Left lung (tissue), 4 donors: ENCODE measurements at regions not wholly inside any gene's neighbourhood (a gene's known extent, or its start where the extent isn't known, plus 50 kb on each side); places are given as distances from the start of the nearest gene placed in this dataset.

Experiments used
- ATAC-seq: fragments of 200-7000 bp; cut with Tn5 transposase; one replicate; pipeline ENCODE4 v1.9.1; 2020; ENCODE audit warnings: moderate library complexity
- DNase-seq, 4 donors: peaks; one replicate each; pipeline ENCODE4 v3.0.0-alpha.2; 2013 to 2020
- H3K27ac ChIP-seq, 2 donors: fragments of 200-600 bp; sonication (generic) in 1 of 2; one replicate each; pipeline versions ENCODE4 v1.5.0 to v1.8.0; 2020 to 2021
- H3K27me3 ChIP-seq, 2 donors: fragments of 200-600 bp; sonication (generic) in 1 of 2; one replicate each; pipeline versions ENCODE4 v1.5.0 to v1.8.0; 2020 to 2021
- H3K36me3 ChIP-seq, 2 donors: fragments of 200-600 bp; sonication (generic) in 1 of 2; one replicate each; pipeline versions ENCODE4 v1.5.0 to v1.8.0; 2020 to 2021
- H3K4me1 ChIP-seq, 2 donors: fragments of 200-600 bp; one replicate each; pipeline ENCODE4 v1.8.0; 2021
- H3K4me3 ChIP-seq, 2 donors: fragments of 200-600 bp; sonication (generic) in 1 of 2; one replicate each; pipeline versions ENCODE4 v1.5.0 to v1.8.0; 2020 to 2021; ENCODE audit warnings: mild to moderate bottlenecking in 1 of 2
- H3K9me3 ChIP-seq, 2 donors: fragments of 200-600 bp; sonication (generic) in 1 of 2; one replicate each; pipeline versions ENCODE4 v1.5.0 to v1.8.0; 2020 to 2021
- intact Hi-C, 2 donors: fragments of 100-400 bp; cut with DNase I; formaldehyde crosslinking; loops; one replicate each; pipeline versions ENCODE4 v1.11.2 to v1.14.2; 2022
- TF ChIP-seq, protein P1 (sequence below), 2 donors: fragments of 200-600 bp; sonication (generic) in 1 of 2; IDR thresholded peaks; one replicate each; pipeline versions ENCODE4 v1.5.0 to v1.8.0; 2021; ENCODE audit warnings: antibody characterized with exemption in 2 of 2
- donor health status: DM: no; HTN: yes; CAD: no.
- donor health status: DM: no; HTN: no; CAD: no.

DNA sequence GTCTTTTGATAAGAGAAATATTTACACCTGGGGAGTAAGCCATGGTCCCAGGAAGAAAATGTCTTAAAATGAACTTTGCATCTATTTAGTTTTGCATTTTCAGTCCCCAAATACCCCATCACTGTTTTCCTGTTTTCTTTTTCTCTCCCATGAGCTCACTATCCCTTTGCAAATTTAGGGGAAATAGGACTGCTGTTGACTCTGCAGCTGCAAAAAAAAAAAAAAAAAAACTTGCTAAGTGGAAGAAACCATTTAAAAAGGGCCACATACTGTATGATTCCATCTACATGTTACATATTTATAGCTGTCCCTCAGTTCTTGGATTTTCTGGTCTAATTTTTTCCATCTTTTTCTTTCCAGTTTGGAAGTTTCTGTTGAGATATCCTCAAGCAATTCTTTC lies 98.2 kb upstream of the SERP2 start:
- intact Hi-C loops = no loop called here
- TF ChIP-seq, protein P1, sequence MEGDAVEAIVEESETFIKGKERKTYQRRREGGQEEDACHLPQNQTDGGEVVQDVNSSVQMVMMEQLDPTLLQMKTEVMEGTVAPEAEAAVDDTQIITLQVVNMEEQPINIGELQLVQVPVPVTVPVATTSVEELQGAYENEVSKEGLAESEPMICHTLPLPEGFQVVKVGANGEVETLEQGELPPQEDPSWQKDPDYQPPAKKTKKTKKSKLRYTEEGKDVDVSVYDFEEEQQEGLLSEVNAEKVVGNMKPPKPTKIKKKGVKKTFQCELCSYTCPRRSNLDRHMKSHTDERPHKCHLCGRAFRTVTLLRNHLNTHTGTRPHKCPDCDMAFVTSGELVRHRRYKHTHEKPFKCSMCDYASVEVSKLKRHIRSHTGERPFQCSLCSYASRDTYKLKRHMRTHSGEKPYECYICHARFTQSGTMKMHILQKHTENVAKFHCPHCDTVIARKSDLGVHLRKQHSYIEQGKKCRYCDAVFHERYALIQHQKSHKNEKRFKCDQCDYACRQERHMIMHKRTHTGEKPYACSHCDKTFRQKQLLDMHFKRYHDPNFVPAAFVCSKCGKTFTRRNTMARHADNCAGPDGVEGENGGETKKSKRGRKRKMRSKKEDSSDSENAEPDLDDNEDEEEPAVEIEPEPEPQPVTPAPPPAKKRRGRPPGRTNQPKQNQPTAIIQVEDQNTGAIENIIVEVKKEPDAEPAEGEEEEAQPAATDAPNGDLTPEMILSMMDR (IDR thresholded peaks at IDR 0.05) = no peak
- Histone ChIP-seq H3K36me3 (no peaks in the 10 kb centered on the region), H3K27me3 (no peaks in the 10 kb centered on the region), H3K27ac (peak overlapping the region; percentile 75 to 88), H3K4me1 (peaks cover 21 to 46% of the 10 kb centered on the region in 2 donors), H3K4me3 (no peak overlapping the region), H3K9me3 (no peaks in the 10 kb centered on the region)
- no peak for ATAC-seq
- DNase-seq = no peak

DNA sequence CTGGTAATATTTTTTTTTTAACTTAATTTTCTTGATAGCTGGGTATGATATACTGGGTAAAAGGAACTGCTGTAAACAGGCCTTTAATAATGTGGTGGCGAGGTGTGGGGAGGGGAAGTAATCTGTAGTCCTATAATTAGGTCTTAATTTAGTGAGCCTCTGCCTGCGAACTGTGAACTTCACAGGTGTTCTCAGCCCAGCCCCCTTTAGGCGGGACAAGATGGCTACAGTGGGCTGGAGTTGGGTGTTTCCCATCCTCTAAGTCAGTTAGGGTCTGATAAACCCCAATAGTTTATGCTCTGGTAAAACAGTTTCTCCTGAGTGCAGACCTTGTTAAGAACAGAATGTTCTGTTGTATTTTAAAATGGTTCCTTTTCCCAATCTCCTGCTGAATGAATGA lies 97.6 kb upstream of the SERP2 start:
- TF ChIP-seq, protein P1 (IDR thresholded peaks at IDR 0.05) = no peak
- H3K27ac ChIP-seq = peak overlapping the region in 1 of 2 donors; percentile 13
- H3K4me1 ChIP-seq = peaks cover 21 to 39% of the 10 kb centered on the region in 2 donors
- H3K9me3 ChIP-seq = no peaks in the 10 kb centered on the region
- no peaks in the 10 kb centered on the region for H3K36me3 ChIP-seq
- H3K27me3 ChIP-seq = no peaks in the 10 kb centered on the region
- no peak overlapping the region for H3K4me3 ChIP-seq
- ATAC-seq (no peak), DNase-seq (no peak)
- intact Hi-C loops = no loop called here

DNA sequence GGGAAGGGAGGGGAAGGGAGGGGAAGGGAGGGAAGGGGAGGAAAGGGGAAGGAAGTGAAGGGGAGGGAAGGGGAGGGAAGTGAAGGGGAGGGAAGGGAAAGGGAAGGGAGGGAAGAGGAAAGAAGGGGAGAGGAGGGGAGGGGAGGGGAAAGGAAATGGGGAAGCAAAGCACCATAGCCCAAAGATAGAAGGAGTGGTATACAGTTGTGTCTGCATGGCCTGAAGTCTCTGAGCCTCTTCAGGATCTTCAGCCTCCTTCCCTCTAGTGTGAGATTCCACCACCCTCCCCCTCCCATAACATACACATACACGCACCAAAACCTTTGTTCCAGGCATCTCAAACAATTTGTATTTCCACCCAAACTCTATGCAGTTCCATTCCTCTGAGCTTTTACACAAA lies 96.2 kb upstream of the SERP2 start:
- Histone ChIP-seq H3K36me3 (no peaks in the 10 kb centered on the region), H3K4me1 (peaks cover 12 to 25% of the 10 kb centered on the region in 2 donors), H3K4me3 (no peak overlapping the region), H3K27me3 (no peaks in the 10 kb centered on the region), H3K27ac (peak overlapping the region in 1 of 2 donors; percentile 38), H3K9me3 (no peaks in the 10 kb centered on the region)
- no peak for DNase-seq
- intact Hi-C loops = no loop called here
- TF ChIP-seq, protein P1 (IDR thresholded peaks at IDR 0.05) = no peak
- ATAC-seq = no peak

DNA sequence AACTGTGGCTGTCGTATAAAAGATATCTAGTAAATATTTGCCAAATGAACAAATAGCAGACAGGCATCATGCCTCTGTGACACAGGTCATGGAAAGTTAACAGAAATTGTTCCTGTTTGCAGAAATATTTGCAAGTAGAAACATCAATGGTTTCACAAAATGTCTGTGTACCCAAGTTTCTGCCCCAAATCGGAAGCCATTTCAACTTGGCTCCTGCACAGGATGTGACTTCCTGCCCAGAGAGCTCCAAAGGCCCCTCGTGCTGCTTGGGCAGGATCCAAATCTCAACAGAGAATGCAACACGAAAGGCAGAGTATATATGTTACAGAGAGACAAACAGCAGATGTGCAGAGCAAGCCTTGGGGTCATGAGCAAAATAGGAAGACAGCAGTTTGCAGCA lies 95.5 kb upstream of the SERP2 start:
- DNase-seq = peak in 1 of 4 donors; percentile 70
- H3K4me3 ChIP-seq = no peak overlapping the region
- H3K4me1 ChIP-seq = peaks cover 12 to 22% of the 10 kb centered on the region in 2 donors
- ATAC-seq = no peak
- TF ChIP-seq, protein P1 (IDR thresholded peaks at IDR 0.05) = no peak
- intact Hi-C loops = no loop called here
- no peaks in the 10 kb centered on the region for H3K9me3 ChIP-seq
- H3K27ac ChIP-seq = peak overlapping the region in 1 of 2 donors; percentile 38
- H3K36me3 ChIP-seq = no peaks in the 10 kb centered on the region
- H3K27me3 ChIP-seq = no peaks in the 10 kb centered on the region

DNA sequence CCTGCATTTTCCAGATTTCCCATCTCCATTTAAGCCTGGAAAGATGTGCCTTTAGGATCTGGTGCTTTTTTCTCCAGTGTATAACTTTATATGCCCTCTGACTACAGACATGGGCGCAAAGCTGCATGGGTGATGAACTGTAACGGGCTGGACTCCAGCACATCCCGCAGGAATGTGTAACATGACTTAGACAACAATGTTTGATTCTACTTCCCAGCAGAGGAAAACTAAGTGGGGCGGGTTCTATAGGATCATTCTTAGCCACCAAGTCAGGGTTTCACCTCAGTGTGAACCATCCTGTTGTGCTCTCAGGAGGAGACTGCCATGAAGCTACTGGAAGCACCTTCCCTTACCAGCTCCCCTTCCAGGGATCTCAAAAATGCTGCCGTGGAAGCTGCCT lies 93.2 kb upstream of the SERP2 start:
- H3K4me3 ChIP-seq = no peak overlapping the region
- intact Hi-C loops = no loop called here
- TF ChIP-seq, protein P1 (IDR thresholded peaks at IDR 0.05) = no peak

More for the DNA sequence above, 93.2 kb upstream of the SERP2 start:
- Histone ChIP-seq H3K4me1 (peaks cover 0 to under 1% of the 10 kb centered on the region in 2 donors), H3K36me3 (no peaks in the 10 kb centered on the region), H3K27me3 (no peaks in the 10 kb centered on the region), H3K9me3 (no peaks in the 10 kb centered on the region), H3K27ac (no peak overlapping the region)
- DNase-seq (no peak), ATAC-seq (no peak)
